GM11168 (cell line): ENCODE measurements at regions not wholly inside any gene's neighbourhood (a gene's known extent, or its start where the extent isn't known, plus 50 kb on each side); places are given as distances from the start of the nearest gene placed in this dataset.

Experiments used
- in situ Hi-C: fragments of 300-500 bp; cut with MboI; formaldehyde crosslinking; loops from one replicate; pipeline ENCODE4 v1.12.0; 2022; ENCODE audit warnings: low sequenced_read_pairs; ENCODE audit not compliant: unreplicated experiment

GRCh38 chr2:217273851-217274250, 414.0 kb upstream of the TNP1 start:
- in situ Hi-C loops: no loop called here

- in situ Hi-C loops: no loop called here
These were observed 413.3 kb upstream of the TNP1 start for GRCh38 chr2:217273162-217273561.

- in situ Hi-C loops: no loop called here
These were observed 411.9 kb upstream of the TNP1 start for GRCh38 chr2:217271813-217272212.

GRCh38 chr2:217270485-217271121, 410.7 kb upstream of the TNP1 start:
- in situ Hi-C loops: no loop called here

GRCh38 chr2:217269701-217270484, 410.0 kb upstream of the TNP1 start:
- in situ Hi-C loops: no loop called here

- in situ Hi-C loops: no loop called here
These were observed 409.1 kb upstream of the TNP1 start for GRCh38 chr2:217268978-217269377.

GRCh38 chr2:217267758-217268157, 407.9 kb upstream of the TNP1 start:
- in situ Hi-C loops: no loop called here

- in situ Hi-C loops: no loop called here
These were observed 403.9 kb upstream of the TNP1 start for GRCh38 chr2:217263756-217264155.

- in situ Hi-C loops: no loop called here
These were observed 403.0 kb upstream of the TNP1 start for GRCh38 chr2:217262911-217263310.

- in situ Hi-C loops: no loop called here
These were observed 401.6 kb upstream of the TNP1 start for GRCh38 chr2:217261452-217261851.

- in situ Hi-C loops: no loop called here
These were observed 400.7 kb upstream of the TNP1 start for GRCh38 chr2:217260441-217261115.

- in situ Hi-C loops: no loop called here
These were observed 398.3 kb upstream of the TNP1 start for GRCh38 chr2:217258170-217258569.

- in situ Hi-C loops: no loop called here
These were observed 396.4 kb upstream of the TNP1 start for GRCh38 chr2:217256251-217256650.

- in situ Hi-C loops: no loop called here
These were observed 394.2 kb upstream of the TNP1 start for GRCh38 chr2:217254111-217254510.

GRCh38 chr2:217252181-217252580, 392.3 kb upstream of the TNP1 start:
- in situ Hi-C loops: no loop called here

GRCh38 chr2:217250013-217250524, 390.2 kb upstream of the TNP1 start:
- in situ Hi-C loops: no loop called here

- in situ Hi-C loops: no loop called here
These were observed 389.5 kb upstream of the TNP1 start for GRCh38 chr2:217249121-217250012.

- in situ Hi-C loops: no loop called here
These were observed 388.6 kb upstream of the TNP1 start for GRCh38 chr2:217248312-217248935.

- in situ Hi-C loops: no loop called here
These were observed 387.6 kb upstream of the TNP1 start for GRCh38 chr2:217247476-217247875.

- in situ Hi-C loops: no loop called here
These were observed 386.2 kb upstream of the TNP1 start for GRCh38 chr2:217246108-217246507.
